AG04450 (cell line): ENCODE measurements at regions not wholly inside any gene's neighbourhood (a gene's known extent, or its start where the extent isn't known, plus 50 kb on each side); places are given as distances from the start of the nearest gene placed in this dataset.

Experiments used
- CTCF ChIA-PET: fragments of 300-600, 350-600 bp; formaldehyde crosslinking; extraction: SDS; loops from one replicate; lab custom pipeline; 2022; ENCODE audit warnings: antibody characterized with exemption, inconsistent platforms; lab: Charles Lee
- POLR2A ChIA-PET: fragments of 350-600 bp; formaldehyde crosslinking; extraction: SDS; loops from one replicate; lab custom pipeline; 2021; ENCODE audit warnings: antibody characterized with exemption, inconsistent platforms; lab: Yijun Ruan, JAX
- DNase-seq: peaks from one replicate; pipeline ENCODE4 v3.0.0-alpha.2; 2011; ENCODE audit warnings: low read depth, low spot score
- H3K27ac ChIP-seq: one replicate; pipeline ENCODE4 v1.5.1; 2012; ENCODE audit warnings: low read depth, low read length, control low read depth
- H3K27me3 ChIP-seq: one replicate; pipeline ENCODE4 v1.6.0; 2012; ENCODE audit warnings: low read length; ENCODE audit not compliant: control insufficient read depth, insufficient read depth
- H3K4me3 ChIP-seq: 2 replicates; pipeline ENCODE4 v1.5.1; 2011; ENCODE audit warnings: mild to moderate bottlenecking, low read depth, low read length, control low read depth
- H3K9me3 ChIP-seq: 2 replicates; pipeline ENCODE4 v1.5.1; 2012; ENCODE audit warnings: low read length; ENCODE audit not compliant: control insufficient read depth, insufficient read depth
- CTCF ChIP-seq: IDR thresholded peaks from 2 replicates; pipeline ENCODE4 v1.5.1; 2011; ENCODE audit warnings: low read depth, low read length, control low read depth, inconsistent platforms

- Histone ChIP-seq H3K27ac (no peak overlapping the region), H3K9me3 (peaks cover 5% of the 10 kb centered on the region; the same call in 1 of the 2 replicates), H3K27me3 (no peaks in the 10 kb centered on the region), H3K4me3 (no peak overlapping the region)
- TF ChIP-seq CTCF = no peak
- CTCF ChIA-PET = interaction anchor here (0.6 kb wide), 1 partner anchor 28 kb away, joined by 3 read pairs; no protein-coding TSS in a partner anchor
- POLR2A ChIA-PET = no interaction called here
- no peak for DNase-seq
Observed at GRCh38 chr3:39744746-39745145, 64.7 kb upstream of the MYRIP start.

- CTCF ChIA-PET = no interaction called here
- no peak for TF ChIP-seq CTCF
Observed at GRCh38 chr3:39748002-39748401, 61.4 kb upstream of the MYRIP start.

GRCh38 chr3:39748763-39749162, 60.6 kb upstream of the MYRIP start:
- H3K27ac ChIP-seq = no peak overlapping the region
- no peak for TF ChIP-seq CTCF
- POLR2A ChIA-PET = no interaction called here

More at GRCh38 chr3:39748002-39748401, 61.4 kb upstream of the MYRIP start:
- no peak for DNase-seq
- no peak overlapping the region for H3K27ac ChIP-seq
- H3K27me3 ChIP-seq = no peaks in the 10 kb centered on the region
- POLR2A ChIA-PET = no interaction called here
- H3K4me3 ChIP-seq = no peak overlapping the region
- peaks cover 5% of the 10 kb centered on the region; the same call in 1 of the 2 replicates for H3K9me3 ChIP-seq

GRCh38 chr3:39750712-39751111, 58.7 kb upstream of the MYRIP start:
- no peak for DNase-seq
- ChIA-PET CTCF (no interaction called here), POLR2A (no interaction called here)
- H3K27ac ChIP-seq = no peak overlapping the region
- H3K27me3 ChIP-seq = no peaks in the 10 kb centered on the region
- H3K4me3 ChIP-seq = no peak overlapping the region
- no peak for TF ChIP-seq CTCF
- peaks cover 3% of the 10 kb centered on the region; the same call in 1 of the 2 replicates for H3K9me3 ChIP-seq

More at GRCh38 chr3:39748763-39749162, 60.6 kb upstream of the MYRIP start:
- no peaks in the 10 kb centered on the region for H3K27me3 ChIP-seq
- peaks cover 3% of the 10 kb centered on the region; the same call in 1 of the 2 replicates for H3K9me3 ChIP-seq
- H3K4me3 ChIP-seq = no peak overlapping the region
- CTCF ChIA-PET = interaction anchor here (0.6 kb wide), 1 partner anchor 311 kb away, joined by 3 read pairs; no protein-coding TSS in a partner anchor
- no peak for DNase-seq

- no peak for TF ChIP-seq CTCF
- ChIA-PET CTCF (no interaction called here), POLR2A (no interaction called here)
- Histone ChIP-seq H3K27ac (no peak overlapping the region), H3K9me3 (peaks cover 3% of the 10 kb centered on the region; the same call in 1 of the 2 replicates), H3K4me3 (no peak overlapping the region), H3K27me3 (no peaks in the 10 kb centered on the region)
- no peak for DNase-seq
Observed at GRCh38 chr3:39751286-39751685, 58.1 kb upstream of the MYRIP start.
